ENCODE measurements at regions not wholly inside any gene's neighbourhood (a gene's known extent, or its start where the extent isn't known, plus 50 kb on each side); places are given as distances from the start of the nearest gene placed in this dataset.

- H3K4me1 ChIP-seq, result no peaks in the 10 kb centered on the region
- intact Hi-C loops (cut with DNase I), result no loop called here
- H3K27ac ChIP-seq, result no peak overlapping the region
- H3K27me3 ChIP-seq, result no peaks in the 10 kb centered on the region
- no peak overlapping the region for H3K4me3 ChIP-seq
- H3K36me3 ChIP-seq, result no peaks in the 10 kb centered on the region
- ATAC-seq (peak in 1 of 4 donors; percentile 74), DNase-seq (no peak)
- no peak for TF ChIP-seq CTCF (IDR thresholded peaks at IDR 0.05)
- peaks cover 0 to 20% (median 9%) of the 10 kb centered on the region in 12 donors for H3K9me3 ChIP-seq
Observed at GRCh38 chr3:34934660-34935059, 704.7 kb upstream of the ARPP21 start.

GRCh38 chr3:34938784-34939183 lies 700.5 kb upstream of the ARPP21 start:
- ATAC-seq, result no peak
- no peaks in the 10 kb centered on the region for H3K36me3 ChIP-seq
- H3K27me3 ChIP-seq, result no peaks in the 10 kb centered on the region
- no peak overlapping the region for H3K4me3 ChIP-seq
- WGBS, 4 donors, result 90 to 100% (median 94%) methylated on average over 1 of the region's 1 CpG
- TF ChIP-seq CTCF (IDR thresholded peaks at IDR 0.05) (no peak), POLR2A (IDR thresholded peaks at IDR 0.05) (no peak)
- H3K4me1 ChIP-seq, result no peaks in the 10 kb centered on the region
- intact Hi-C loops (cut with DNase I), result no loop called here
- H3K27ac ChIP-seq, result no peak overlapping the region
- H3K9me3 ChIP-seq, result peaks cover 0 to 15% (median 0%) of the 10 kb centered on the region in 12 donors
- no peak for DNase-seq

- Histone ChIP-seq H3K4me3 (no peak overlapping the region), H3K4me1 (no peaks in the 10 kb centered on the region), H3K27me3 (no peaks in the 10 kb centered on the region), H3K27ac (no peak overlapping the region), H3K9me3 (peaks cover 0 to 15% (median 2%) of the 10 kb centered on the region in 12 donors), H3K36me3 (no peaks in the 10 kb centered on the region)
- ATAC-seq (no peak), DNase-seq (no peak)
- TF ChIP-seq CTCF (IDR thresholded peaks at IDR 0.05) (no peak), POLR2A (IDR thresholded peaks at IDR 0.05) (no peak)
- intact Hi-C loops (cut with DNase I), result no loop called here
Observed at GRCh38 chr3:34942256-34942655, 697.1 kb upstream of the ARPP21 start.

GRCh38 chr3:34947834-34948233 lies 691.5 kb upstream of the ARPP21 start:
- DNase-seq (no peak), ATAC-seq (peak; percentile 63 to 81 (median 74))
- Histone ChIP-seq H3K9me3 (peaks cover 0 to 15% (median 0%) of the 10 kb centered on the region in 12 donors), H3K27ac (peak overlapping the region in 1 of 12 donors; percentile 11), H3K36me3 (no peaks in the 10 kb centered on the region), H3K27me3 (no peaks in the 10 kb centered on the region), H3K4me3 (no peak overlapping the region), H3K4me1 (peaks cover 0 to 8% (median 2%) of the 10 kb centered on the region in 12 donors)
- intact Hi-C loops (cut with DNase I), result no loop called here
- TF ChIP-seq CTCF (IDR thresholded peaks at IDR 0.05) (no peak), POLR2A (IDR thresholded peaks at IDR 0.05) (no peak)
